HL-60 (cell line): ENCODE measurements at regions not wholly inside any gene's neighbourhood (a gene's known extent, or its start where the extent isn't known, plus 50 kb on each side); places are given as distances from the start of the nearest gene placed in this dataset.

Experiments
- DNase-seq, 2 experiments: peaks; one replicate each; pipeline ENCODE4 v3.0.0-alpha.2; 2010 to 2020; ENCODE audit warnings: low read depth in 1 of 2, low spot score in 1 of 2
- H3K27ac ChIP-seq: fragments of 250-450 bp; sonication (Bioruptor Pico); replicated peaks from 2 replicates; pipeline ENCODE4 v1.5.1; 2020; ENCODE audit warnings: mild to moderate bottlenecking, moderate library complexity
- H3K27me3 ChIP-seq: fragments of 250-450 bp; sonication (Bioruptor Pico); 2 replicates; pipeline ENCODE4 v1.5.1; 2021; ENCODE audit warnings: mild to moderate bottlenecking, moderate library complexity; ENCODE audit not compliant: insufficient read depth, poor library complexity, severe bottlenecking
- H3K4me3 ChIP-seq: replicated peaks from 2 replicates; pipeline ENCODE4 v1.5.1; 2011; ENCODE audit warnings: mild to moderate bottlenecking, control low read depth, low read length; ENCODE audit not compliant: insufficient read depth
- CTCF ChIP-seq: IDR thresholded peaks from one replicate; pipeline ENCODE4 v1.5.1; 2011; ENCODE audit warnings: low read length, control low read depth, inconsistent platforms; ENCODE audit not compliant: insufficient read depth
- GABPA ChIP-seq: IDR thresholded peaks from 2 replicates; pipeline ENCODE4 v1.6.1; 2012; ENCODE audit warnings: low read depth
- POLR2AphosphoS5 ChIP-seq: IDR thresholded peaks from 2 replicates; pipeline ENCODE4 v1.6.1; 2012; ENCODE audit warnings: low read depth
- REST ChIP-seq: IDR thresholded peaks from 2 replicates; pipeline ENCODE4 v1.6.1; 2012; ENCODE audit warnings: low read depth; ENCODE audit not compliant: insufficient replicate concordance
- SPI1 ChIP-seq: IDR thresholded peaks from 2 replicates; pipeline ENCODE4 v1.6.1; 2012; ENCODE audit warnings: low read depth, mild to moderate bottlenecking, borderline replicate concordance

- no peak for DNase-seq
- Histone ChIP-seq H3K27me3 (no peaks in the 10 kb centered on the region), H3K4me3 (no peak overlapping the region), H3K27ac (no peak overlapping the region)
- TF ChIP-seq SPI1 (no peak), REST (no peak), GABPA (no peak), CTCF (no peak), POLR2AphosphoS5 (no peak)
Observed at GRCh38 chr6:169923468-169924464, 172.3 kb downstream of the ERMARD start.

GRCh38 chr6:169921853-169922824 is 170.7 kb downstream of the ERMARD start:
- no peak for TF ChIP-seq REST
- TF ChIP-seq CTCF = no peak
- no peak for TF ChIP-seq POLR2AphosphoS5
- no peak for TF ChIP-seq GABPA
- no peak for TF ChIP-seq SPI1
- DNase-seq = peak in 1 of 2 experiments; percentile 20
- H3K27me3 ChIP-seq = no peaks in the 10 kb centered on the region
- H3K4me3 ChIP-seq = no peak overlapping the region
- no peak overlapping the region for H3K27ac ChIP-seq

- Histone ChIP-seq H3K27me3 (no peaks in the 10 kb centered on the region), H3K27ac (no peak overlapping the region), H3K4me3 (no peak overlapping the region)
- DNase-seq = no peak
- TF ChIP-seq SPI1 (no peak), GABPA (no peak), REST (no peak), CTCF (no peak), POLR2AphosphoS5 (no peak)
Observed at GRCh38 chr6:169921217-169921616, 169.8 kb downstream of the ERMARD start.
